ENCODE measurements at regions not wholly inside any gene's neighbourhood (a gene's known extent, or its start where the extent isn't known, plus 50 kb on each side); places are given as distances from the start of the nearest gene placed in this dataset.

DNA sequence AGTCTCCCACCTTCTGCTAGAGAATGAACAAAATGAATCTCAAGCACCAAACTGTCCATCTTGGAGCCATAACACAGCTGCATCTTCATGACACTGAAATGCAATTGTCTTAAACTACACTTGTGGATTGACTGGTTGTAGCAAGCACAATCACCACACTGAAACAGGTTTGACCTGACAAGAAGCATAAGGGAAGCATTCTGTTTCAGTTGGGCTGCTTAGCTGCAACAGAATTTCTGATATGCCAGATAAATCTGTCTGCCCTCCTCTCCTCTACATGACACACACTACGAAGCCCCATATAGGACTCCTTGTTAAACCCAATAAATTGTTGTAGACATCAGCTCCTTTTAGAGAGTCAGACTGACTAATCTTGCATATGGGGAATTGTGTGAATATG, 101.8 kb upstream of the NPY2R start:
- Mint-ChIP-seq H3K9me3 (peaks cover 2% of the 10 kb centered on the region), H3K4me3 (no peak overlapping the region), H3K27me3 (ENCODE audit: insufficient read depth, low read depth) (peaks cover 2% of the 10 kb centered on the region), H3K36me3 (no peaks in the 10 kb centered on the region), H3K27ac (no peak overlapping the region), H3K4me1 (no peaks in the 10 kb centered on the region)
- Histone ChIP-seq H3K4me2 (no peak overlapping the region), H3K36me3 (no peaks in the 10 kb centered on the region), H3K27ac (no peak overlapping the region), H4K20me1 (ENCODE audit: low read depth) (no peaks in the 10 kb centered on the region), H2AFZ (replicated peaks) (no peak overlapping the region), H3K4me3 (no peak overlapping the region), H3K9me3 (ENCODE audit: low read depth) (no peaks in the 10 kb centered on the region), H3K79me2 (ENCODE audit: low read depth) (no peaks in the 10 kb centered on the region), H3K27me3 (no peaks in the 10 kb centered on the region), H3K9ac (no peak overlapping the region), H3F3A (ENCODE audit: low read depth) (no peaks in the 10 kb centered on the region), H3K4me1 (no peaks in the 10 kb centered on the region)
- TF ChIP-seq, protein P1, sequence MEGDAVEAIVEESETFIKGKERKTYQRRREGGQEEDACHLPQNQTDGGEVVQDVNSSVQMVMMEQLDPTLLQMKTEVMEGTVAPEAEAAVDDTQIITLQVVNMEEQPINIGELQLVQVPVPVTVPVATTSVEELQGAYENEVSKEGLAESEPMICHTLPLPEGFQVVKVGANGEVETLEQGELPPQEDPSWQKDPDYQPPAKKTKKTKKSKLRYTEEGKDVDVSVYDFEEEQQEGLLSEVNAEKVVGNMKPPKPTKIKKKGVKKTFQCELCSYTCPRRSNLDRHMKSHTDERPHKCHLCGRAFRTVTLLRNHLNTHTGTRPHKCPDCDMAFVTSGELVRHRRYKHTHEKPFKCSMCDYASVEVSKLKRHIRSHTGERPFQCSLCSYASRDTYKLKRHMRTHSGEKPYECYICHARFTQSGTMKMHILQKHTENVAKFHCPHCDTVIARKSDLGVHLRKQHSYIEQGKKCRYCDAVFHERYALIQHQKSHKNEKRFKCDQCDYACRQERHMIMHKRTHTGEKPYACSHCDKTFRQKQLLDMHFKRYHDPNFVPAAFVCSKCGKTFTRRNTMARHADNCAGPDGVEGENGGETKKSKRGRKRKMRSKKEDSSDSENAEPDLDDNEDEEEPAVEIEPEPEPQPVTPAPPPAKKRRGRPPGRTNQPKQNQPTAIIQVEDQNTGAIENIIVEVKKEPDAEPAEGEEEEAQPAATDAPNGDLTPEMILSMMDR (IDR thresholded peaks at IDR 0.05) = no peak
- DNase-seq (ENCODE audit: low spot score) = no peak

DNA sequence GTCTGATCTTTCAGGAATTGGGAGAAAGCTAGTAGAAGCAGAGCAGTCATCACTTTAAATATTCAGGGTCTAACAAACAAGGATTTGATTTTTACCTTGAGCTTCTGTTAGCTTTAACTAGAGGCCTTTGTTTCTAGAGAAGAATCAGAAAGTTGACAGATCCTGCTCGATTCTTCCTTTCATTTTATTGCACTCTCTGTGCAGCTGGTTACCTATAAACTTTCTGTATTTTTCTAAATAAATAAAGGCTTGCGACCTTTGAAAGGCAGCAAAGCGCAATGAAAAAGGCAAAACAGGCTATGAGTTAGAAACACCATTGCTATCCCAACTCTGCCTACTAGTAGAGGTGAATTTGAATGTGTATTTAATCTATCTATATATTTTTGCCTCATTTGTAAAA, 101.4 kb upstream of the NPY2R start:
- Histone ChIP-seq H3K27ac (no peak overlapping the region), H2AFZ (replicated peaks) (no peak overlapping the region), H3K79me2 (ENCODE audit: low read depth) (no peaks in the 10 kb centered on the region), H3K4me1 (no peaks in the 10 kb centered on the region), H4K20me1 (ENCODE audit: low read depth) (no peaks in the 10 kb centered on the region), H3K4me3 (no peak overlapping the region), H3K27me3 (no peaks in the 10 kb centered on the region), H3K36me3 (no peaks in the 10 kb centered on the region), H3K9ac (no peak overlapping the region), H3K4me2 (no peak overlapping the region), H3F3A (ENCODE audit: low read depth) (no peaks in the 10 kb centered on the region), H3K9me3 (ENCODE audit: low read depth) (no peaks in the 10 kb centered on the region)
- peaks cover 3% of the 10 kb centered on the region for H3K9me3 Mint-ChIP-seq
- no peak for TF ChIP-seq EZH2 (IDR thresholded peaks at IDR 0.05)
- peaks cover 2% of the 10 kb centered on the region for H3K27me3 Mint-ChIP-seq (ENCODE audit: insufficient read depth, low read depth)
- DNase-seq (ENCODE audit: low spot score) = no peak
- H3K27ac Mint-ChIP-seq = no peak overlapping the region
- no peak overlapping the region for H3K4me3 Mint-ChIP-seq
- no peaks in the 10 kb centered on the region for H3K36me3 Mint-ChIP-seq
- no peaks in the 10 kb centered on the region for H3K4me1 Mint-ChIP-seq

DNA sequence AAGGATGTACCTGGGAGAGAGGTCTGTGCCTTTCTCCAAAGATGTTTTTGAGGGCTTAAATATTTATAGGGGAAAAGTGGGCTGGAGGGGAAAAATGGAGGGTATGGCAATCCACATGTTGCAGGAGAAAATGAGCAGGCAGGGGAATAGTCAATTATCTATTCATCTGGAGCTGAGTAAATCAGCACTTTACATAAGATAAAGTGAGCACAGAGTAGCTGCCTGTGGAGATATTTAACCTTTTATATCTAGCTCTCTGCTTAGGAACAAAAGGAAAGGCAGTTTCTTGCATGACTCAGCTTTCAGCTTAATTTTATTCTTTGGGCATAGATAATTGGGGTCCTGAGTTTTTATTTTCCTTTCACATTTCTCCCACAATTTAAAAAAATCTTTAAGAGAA, 93.6 kb upstream of the NPY2R start:
- peaks cover 15% of the 10 kb centered on the region for H3K9me3 ChIP-seq (ENCODE audit: low read depth)
- no peaks in the 10 kb centered on the region for H3K79me2 ChIP-seq (ENCODE audit: low read depth)
- peak overlapping the region; percentile 3 for H2AFZ ChIP-seq (replicated peaks)
- no peak overlapping the region for H3K4me2 ChIP-seq
- peaks cover 11% of the 10 kb centered on the region for H3K36me3 ChIP-seq
- Mint-ChIP-seq H3K27ac (no peak overlapping the region), H3K9me3 (peaks cover 36% of the 10 kb centered on the region), H3K4me1 (peaks cover 8% of the 10 kb centered on the region), H3K27me3 (ENCODE audit: insufficient read depth, low read depth) (peaks cover 4% of the 10 kb centered on the region), H3K4me3 (no peak overlapping the region), H3K36me3 (peaks cover 10% of the 10 kb centered on the region)
- H3K4me3 ChIP-seq = no peak overlapping the region
- no peaks in the 10 kb centered on the region for H3K27me3 ChIP-seq
- DNase-seq (ENCODE audit: low spot score) = no peak
- no peaks in the 10 kb centered on the region for H4K20me1 ChIP-seq (ENCODE audit: low read depth)
- no peak overlapping the region for H3K9ac ChIP-seq
- H3F3A ChIP-seq (ENCODE audit: low read depth) = no peaks in the 10 kb centered on the region
- H3K27ac ChIP-seq = no peak overlapping the region
- peaks cover 7% of the 10 kb centered on the region for H3K4me1 ChIP-seq
- TF ChIP-seq EZH2phosphoT487 (IDR thresholded peaks at IDR 0.05) (no peak), EZH2 (IDR thresholded peaks at IDR 0.05) (no peak)
- TF ChIP-seq, protein P1 (IDR thresholded peaks at IDR 0.05) = no peak

DNA sequence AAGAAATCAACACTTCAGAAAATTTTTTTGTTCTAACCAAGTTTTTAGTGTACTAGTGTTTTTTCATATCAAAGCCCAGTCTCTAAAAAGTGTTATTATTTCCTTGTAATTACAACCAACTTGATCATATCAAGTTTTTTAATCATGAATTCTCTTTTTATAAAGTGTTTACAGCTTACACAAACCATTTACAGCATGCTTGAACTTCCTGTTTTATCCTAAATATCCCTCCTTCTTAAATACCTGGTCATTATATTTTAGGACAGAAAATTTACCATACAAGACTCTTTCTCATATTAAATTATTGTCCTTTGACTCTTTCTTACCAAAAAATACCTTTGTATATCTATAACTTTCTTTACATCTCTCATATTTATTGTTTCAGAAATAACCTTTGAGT, 89.4 kb upstream of the NPY2R start:
- Histone ChIP-seq H3K36me3 (peaks cover 11% of the 10 kb centered on the region), H3F3A (ENCODE audit: low read depth) (no peaks in the 10 kb centered on the region), H3K4me2 (no peak overlapping the region), H3K9ac (no peak overlapping the region), H3K4me1 (peaks cover 7% of the 10 kb centered on the region), H3K27me3 (no peaks in the 10 kb centered on the region), H3K79me2 (ENCODE audit: low read depth) (no peaks in the 10 kb centered on the region), H3K27ac (no peak overlapping the region), H2AFZ (replicated peaks) (no peak overlapping the region), H4K20me1 (ENCODE audit: low read depth) (no peaks in the 10 kb centered on the region), H3K4me3 (no peak overlapping the region), H3K9me3 (ENCODE audit: low read depth) (peaks cover 17% of the 10 kb centered on the region)
- no peak for DNase-seq (ENCODE audit: low spot score)
- H3K4me3 Mint-ChIP-seq = no peak overlapping the region
- H3K27ac Mint-ChIP-seq = no peak overlapping the region
- H3K36me3 Mint-ChIP-seq = peaks cover 3% of the 10 kb centered on the region
- H3K4me1 Mint-ChIP-seq = peaks cover 8% of the 10 kb centered on the region
- TF ChIP-seq EZH2 (IDR thresholded peaks at IDR 0.05) (no peak), EZH2phosphoT487 (IDR thresholded peaks at IDR 0.05) (no peak)
- TF ChIP-seq, protein P1 (IDR thresholded peaks at IDR 0.05) = no peak
- no peaks in the 10 kb centered on the region for H3K27me3 Mint-ChIP-seq (ENCODE audit: insufficient read depth, low read depth)
- peaks cover 19% of the 10 kb centered on the region for H3K9me3 Mint-ChIP-seq
